H9 (cell line): ENCODE measurements at regions not wholly inside any gene's neighbourhood (a gene's known extent, or its start where the extent isn't known, plus 50 kb on each side); places are given as distances from the start of the nearest gene placed in this dataset.

Source experiments
- DNase-seq: peaks from one replicate; pipeline ENCODE4 v3.0.0-alpha.2; 2017
- H2AFZ ChIP-seq: one replicate; pipeline ENCODE4 v1.6.1; 2013; ENCODE audit warnings: mild to moderate bottlenecking, low read length, control low read depth, moderate library complexity
- H2AK5ac ChIP-seq: 2 replicates; pipeline ENCODE4 v1.6.1; 2013; ENCODE audit warnings: low read length, control low read depth, mixed read lengths; ENCODE audit not compliant: insufficient read length
- H2BK120ac ChIP-seq: one replicate; pipeline ENCODE4 v1.6.1; 2013; ENCODE audit warnings: low read depth, mild to moderate bottlenecking, low read length, control low read depth, inconsistent platforms; ENCODE audit not compliant: poor library complexity, severe bottlenecking
- H2BK12ac ChIP-seq: 2 replicates; pipeline ENCODE4 v1.6.1; 2013; ENCODE audit warnings: low read length, control low read depth, mixed read lengths, low read depth; ENCODE audit not compliant: insufficient read length
- H2BK15ac ChIP-seq: 2 replicates; pipeline ENCODE4 v1.6.1; 2013; ENCODE audit warnings: low read depth, low read length, control low read depth
- H2BK20ac ChIP-seq: one replicate; pipeline ENCODE4 v1.6.1; 2013; ENCODE audit warnings: low read depth, mild to moderate bottlenecking, low read length, control low read depth, inconsistent platforms; ENCODE audit not compliant: poor library complexity, severe bottlenecking
- H2BK5ac ChIP-seq: 2 replicates; pipeline ENCODE4 v1.6.1; 2013; ENCODE audit warnings: low read length, control low read depth, mixed read lengths; ENCODE audit not compliant: insufficient read length
- H3K14ac ChIP-seq: 2 replicates; pipeline ENCODE4 v1.6.1; 2013; ENCODE audit warnings: low read length, control low read depth; ENCODE audit not compliant: insufficient read depth
- H3K18ac ChIP-seq: 2 replicates; pipeline ENCODE4 v1.6.1; 2013; ENCODE audit warnings: low read depth, mild to moderate bottlenecking, mixed read lengths, low read length, control low read depth; ENCODE audit not compliant: insufficient read length
- H3K23ac ChIP-seq: 2 replicates; pipeline ENCODE4 v1.6.1; 2013; ENCODE audit warnings: low read length, control low read depth, mixed read lengths, low read depth; ENCODE audit not compliant: insufficient read length
- H3K23me2 ChIP-seq: 2 replicates; pipeline ENCODE4 v1.6.1; 2013; ENCODE audit warnings: low read depth, mild to moderate bottlenecking, mixed read lengths, low read length, control low read depth; ENCODE audit not compliant: insufficient read length, poor library complexity, severe bottlenecking
- H3K27ac ChIP-seq: 2 replicates; pipeline ENCODE4 v1.5.1; 2013; ENCODE audit warnings: low read length, control low read depth, mixed read lengths, low read depth; ENCODE audit not compliant: insufficient read length
- H3K27me3 ChIP-seq: 2 replicates; pipeline ENCODE4 v1.6.1; 2013; ENCODE audit warnings: low read length, control low read depth, inconsistent platforms; ENCODE audit not compliant: insufficient read depth
- H3K4ac ChIP-seq: 2 replicates; pipeline ENCODE4 v1.6.1; 2013; ENCODE audit warnings: low read depth, mild to moderate bottlenecking, control low read depth, inconsistent platforms, low read length, moderate library complexity
- H3K4me1 ChIP-seq: 2 replicates; pipeline ENCODE4 v1.6.1; 2013; ENCODE audit warnings: low read length, control low read depth, inconsistent platforms; ENCODE audit not compliant: insufficient read depth
- H3K4me2 ChIP-seq: 2 replicates; pipeline ENCODE4 v1.6.1; 2013; ENCODE audit warnings: low read length, control low read depth, mixed read lengths; ENCODE audit not compliant: insufficient read length, insufficient read depth
- H3K56ac ChIP-seq: 2 replicates; pipeline ENCODE4 v1.6.1; 2013; ENCODE audit warnings: low read depth, mild to moderate bottlenecking, mixed read lengths, low read length, control low read depth; ENCODE audit not compliant: insufficient read length
- H3K79me1 ChIP-seq: 2 replicates; pipeline ENCODE4 v1.6.1; 2013; ENCODE audit warnings: low read depth, mild to moderate bottlenecking, moderate library complexity, low read length, control low read depth, inconsistent platforms; ENCODE audit not compliant: insufficient read depth, poor library complexity, severe bottlenecking
- H3K79me2 ChIP-seq: 2 replicates; pipeline ENCODE4 v1.6.1; 2013; ENCODE audit warnings: low read length, control low read depth, inconsistent platforms; ENCODE audit not compliant: insufficient read depth
- H3K9ac ChIP-seq: 2 replicates; pipeline ENCODE4 v1.6.1; 2013; ENCODE audit warnings: low read length, control low read depth, mixed read lengths; ENCODE audit not compliant: insufficient read length; ENCODE audit errors: extremely low read depth
- H3K9me3 ChIP-seq: one replicate; pipeline ENCODE4 v1.6.1; 2013; ENCODE audit warnings: low read depth, low read length, inconsistent platforms; ENCODE audit not compliant: control insufficient read depth
- H3T11ph ChIP-seq: one replicate; pipeline ENCODE4 v1.6.1; 2013; ENCODE audit warnings: mild to moderate bottlenecking, low read length, control low read depth, inconsistent platforms
- H4K20me1 ChIP-seq: one replicate; pipeline ENCODE4 v1.6.1; 2013; ENCODE audit not compliant: control insufficient read depth, insufficient read length, insufficient read depth
- H4K5ac ChIP-seq: 2 replicates; pipeline ENCODE4 v1.6.1; 2013; ENCODE audit warnings: low read depth, mild to moderate bottlenecking, mixed read lengths, low read length, control low read depth; ENCODE audit not compliant: insufficient read length
- H4K8ac ChIP-seq: replicated peaks from 2 replicates; pipeline ENCODE4 v1.6.1; 2013; ENCODE audit warnings: low read length, control low read depth, mixed read lengths, low read depth; ENCODE audit not compliant: insufficient read length
- H4K91ac ChIP-seq: 2 replicates; pipeline ENCODE4 v1.6.1; 2013; ENCODE audit warnings: low read depth, mild to moderate bottlenecking, moderate library complexity, mixed read lengths, low read length, control low read depth; ENCODE audit not compliant: insufficient read length
- H3K27ac Mint-ChIP-seq, 3 experiments: 2 replicates in 2 of 3; 3 replicates in 1 of 3; pipeline ENCODE4 v1.8.0; 2020 to 2021; ENCODE audit warnings: mixed read lengths in 3 of 3, mild to moderate bottlenecking in 1 of 3, moderate library complexity in 1 of 3
- H3K27me3 Mint-ChIP-seq: 2 replicates; pipeline ENCODE4 v1.8.0; 2021; ENCODE audit warnings: low read depth, mild to moderate bottlenecking, moderate library complexity, mixed read lengths
- H3K36me3 Mint-ChIP-seq, 3 experiments: 2 replicates in 2 of 3; 3 replicates in 1 of 3; pipeline ENCODE4 v1.8.0; 2020 to 2021; ENCODE audit warnings: low read depth in 3 of 3, mixed read lengths in 3 of 3; ENCODE audit not compliant: insufficient read depth in 1 of 3
- H3K4me1 Mint-ChIP-seq, 2 experiments: 2 replicates each; pipeline ENCODE4 v1.8.0; 2020; ENCODE audit warnings: mixed read lengths in 2 of 2
- H3K4me3 Mint-ChIP-seq, 2 experiments: 2 replicates in 1 of 2; 3 replicates in 1 of 2; pipeline ENCODE4 v1.8.0; 2020 to 2021; ENCODE audit warnings: mild to moderate bottlenecking in 2 of 2, mixed read lengths in 2 of 2, moderate library complexity in 1 of 2
- H3K9me3 Mint-ChIP-seq, 2 experiments: 2 replicates in 1 of 2; 3 replicates in 1 of 2; pipeline ENCODE4 v1.8.0; 2020; ENCODE audit warnings: mild to moderate bottlenecking in 2 of 2, mixed read lengths in 2 of 2, moderate library complexity in 1 of 2
- CTCF ChIP-seq: fragments of 200-600 bp; sonication (generic); conservative IDR thresholded peaks from 3 replicates; pipeline ENCODE4 v1.8.0; 2021; ENCODE audit warnings: antibody characterized with exemption, mild to moderate bottlenecking
- WGBS: extraction: QIAGEN DNeasy Blood & Tissue Kit; methylation state at CpG from one replicate; pipeline ENCODE4 v1.1.7; 2013; ENCODE audit warnings: missing lambda C conversion rate, low lambda C conversion rate, mixed read lengths; ENCODE audit not compliant: insufficient read length; ENCODE audit errors: extremely low coverage; 5-methylcytosine and 5-hydroxymethylcytosine counted together

- Histone ChIP-seq H3K79me2 (no peaks in the 10 kb centered on the region), H2AK5ac (no peak overlapping the region), H3K27me3 (no peaks in the 10 kb centered on the region), H3K9ac (no peak overlapping the region), H3K23ac (no peak overlapping the region), H4K8ac (no peak overlapping the region), H2BK120ac (no peak overlapping the region), H4K5ac (no peak overlapping the region), H3T11ph (no peak overlapping the region), H3K23me2 (no peaks in the 10 kb centered on the region), H3K4me2 (no peak overlapping the region), H2BK5ac (no peak overlapping the region), H3K18ac (no peak overlapping the region), H4K20me1 (no peaks in the 10 kb centered on the region), H2BK12ac (no peak overlapping the region), H2BK15ac (no peak overlapping the region), H3K4me1 (no peaks in the 10 kb centered on the region), H3K9me3 (no peaks in the 10 kb centered on the region), H3K56ac (no peak overlapping the region), H2AFZ (no peak overlapping the region), H3K4ac (no peak overlapping the region), H3K14ac (no peak overlapping the region), H4K91ac (no peak overlapping the region), H3K27ac (no peak overlapping the region), H3K79me1 (no peaks in the 10 kb centered on the region), H2BK20ac (no peak overlapping the region)
- no CpG with 5 or more reads among the region's 2 CpGs for WGBS
- H3K9me3 Mint-ChIP-seq: no peaks in the 10 kb centered on the region
- H3K27me3 Mint-ChIP-seq: peaks cover 2% of the 10 kb centered on the region; the same call in 1 of the 2 replicates
- no peaks in the 10 kb centered on the region for H3K4me1 Mint-ChIP-seq
- no peak overlapping the region for H3K4me3 Mint-ChIP-seq
- no peak for TF ChIP-seq CTCF
- DNase-seq: no peak
- no peaks in the 10 kb centered on the region for H3K36me3 Mint-ChIP-seq
- H3K27ac Mint-ChIP-seq: no peak overlapping the region
These were observed 157.2 kb downstream of the S1PR1 start for GRCh38 chr1:101394041-101394440.
